ENCODE measurements at regions not wholly inside any gene's neighbourhood (a gene's known extent, or its start where the extent isn't known, plus 50 kb on each side); places are given as distances from the start of the nearest gene placed in this dataset.

GRCh38 chr15:59797756-59798604 lies 108.9 kb upstream of the BNIP2 start:
- TF ChIP-seq CTCF (IDR thresholded peaks at IDR 0.05; ENCODE audit: borderline replicate concordance, extremely low read depth, low read length, poor library complexity, severe bottlenecking) (no peak), EZH2 (IDR thresholded peaks at IDR 0.05; ENCODE audit: borderline replicate concordance, low read depth, low read length, severe bottlenecking) (no peak)
